Ovary (tissue), 3 donors: ENCODE measurements at regions not wholly inside any gene's neighbourhood (a gene's known extent, or its start where the extent isn't known, plus 50 kb on each side); places are given as distances from the start of the nearest gene placed in this dataset.

ENCODE experiments used
- CTCF ChIP-seq, 3 donors: fragments of 450-650 bp in 2 of 3; fragments of 200-600 bp in 1 of 3; IDR thresholded peaks; one replicate each; pipeline versions ENCODE4 v1.5.1 to v1.8.0; 2016 to 2022; ENCODE audit warnings: antibody characterized with exemption in 3 of 3, mild to moderate bottlenecking in 1 of 3
- POLR2A ChIP-seq: fragments of 450-650 bp; IDR thresholded peaks from one replicate; pipeline ENCODE4 v1.6.1; 2017; ENCODE audit warnings: antibody characterized with exemption, mild to moderate bottlenecking, moderate library complexity
- donor health status: DM: no; HTN: no; CAD: no.

DNA sequence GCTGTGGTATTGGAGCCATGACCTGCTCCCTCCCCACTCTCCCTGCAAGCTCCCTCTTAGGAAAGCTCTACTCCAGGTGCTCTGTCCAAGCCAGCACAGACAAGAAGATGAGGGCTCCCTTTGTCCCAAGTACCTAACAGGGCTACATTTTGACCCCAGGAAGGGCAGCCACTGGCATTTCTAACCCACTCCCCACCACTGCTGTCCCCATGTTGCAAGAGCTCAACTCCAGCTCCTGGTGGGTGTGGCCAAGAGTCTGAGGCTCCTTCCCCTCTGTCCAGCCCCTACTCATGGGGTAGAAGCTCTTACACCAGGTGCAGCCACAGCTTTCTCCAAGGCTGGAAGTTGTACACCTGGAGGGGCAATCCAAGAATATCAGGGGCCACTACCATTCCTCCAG, 127.0 kb upstream of the NPAS2 start:
- TF ChIP-seq CTCF (IDR thresholded peaks at IDR 0.05) (no peak), POLR2A (no peak)
